MM.1S (cell line): ENCODE measurements at regions not wholly inside any gene's neighbourhood (a gene's known extent, or its start where the extent isn't known, plus 50 kb on each side); places are given as distances from the start of the nearest gene placed in this dataset.

Experiments
- DNase-seq: peaks from one replicate; pipeline ENCODE4 v3.0.0-alpha.2; 2015
- H2AFZ ChIP-seq: fragments of 300-600 bp; sonication (generic); 2 replicates; pipeline ENCODE4 v1.6.0; 2016; ENCODE audit warnings: antibody characterized with exemption, low read length
- H3F3A ChIP-seq: fragments of 300-600 bp; sonication (generic); 2 replicates; pipeline ENCODE4 v1.6.1; 2016; ENCODE audit warnings: mild to moderate bottlenecking, antibody characterized with exemption, low read length, moderate library complexity, mixed read lengths; ENCODE audit not compliant: insufficient read depth
- H3K27ac ChIP-seq: fragments of 300-600 bp; sonication (generic); 2 replicates; pipeline ENCODE4 v1.5.1; 2016; ENCODE audit warnings: mild to moderate bottlenecking, low read length
- H3K27me3 ChIP-seq: fragments of 300-600 bp; sonication (generic); replicated peaks from 2 replicates; pipeline ENCODE4 v1.6.0; 2016; ENCODE audit warnings: low read length; ENCODE audit not compliant: insufficient read depth
- H3K36me3 ChIP-seq: fragments of 300-600 bp; sonication (generic); replicated peaks from 2 replicates; pipeline ENCODE4 v1.6.1; 2016; ENCODE audit warnings: mild to moderate bottlenecking, low read length, mixed read lengths; ENCODE audit not compliant: insufficient read depth
- H3K4me1 ChIP-seq: fragments of 300-600 bp; sonication (generic); 2 replicates; pipeline ENCODE4 v1.6.1; 2016; ENCODE audit warnings: low read length, mixed read lengths
- H3K4me2 ChIP-seq: fragments of 300-600 bp; sonication (generic); 2 replicates; pipeline ENCODE4 v1.6.0; 2016; ENCODE audit warnings: low read depth, low read length
- H3K4me3 ChIP-seq: fragments of 300-600 bp; sonication (generic); 2 replicates; pipeline ENCODE4 v1.5.1; 2016; ENCODE audit warnings: low read length, mixed read lengths
- H3K79me2 ChIP-seq: fragments of 300-600 bp; sonication (generic); 2 replicates; pipeline ENCODE4 v1.6.1; 2016; ENCODE audit warnings: mixed run types, low read length, mixed read lengths
- H3K9ac ChIP-seq: fragments of 300-600 bp; sonication (generic); 2 replicates; pipeline ENCODE4 v1.6.1; 2016; ENCODE audit warnings: low read length, mixed read lengths
- H3K9me2 ChIP-seq: fragments of 300-600 bp; sonication (generic); replicated peaks from 2 replicates; pipeline ENCODE4 v1.6.1; 2016; ENCODE audit warnings: mild to moderate bottlenecking, low read length, mixed read lengths; ENCODE audit not compliant: insufficient read depth
- H3K9me3 ChIP-seq: fragments of 300-600 bp; sonication (generic); replicated peaks from 2 replicates; pipeline ENCODE4 v1.6.1; 2016; ENCODE audit warnings: mild to moderate bottlenecking, low read length, mixed read lengths; ENCODE audit not compliant: insufficient read depth
- H4K20me1 ChIP-seq: fragments of 300-600 bp; sonication (generic); 2 replicates; pipeline ENCODE4 v1.6.1; 2016; ENCODE audit warnings: mild to moderate bottlenecking, low read length, moderate library complexity, mixed read lengths; ENCODE audit not compliant: insufficient read depth
- EZH2 ChIP-seq: fragments of 300-600 bp; sonication (generic); optimal IDR thresholded peaks from 2 replicates; pipeline ENCODE3; 2017; ENCODE audit warnings: low read depth, mild to moderate bottlenecking, antibody characterized with exemption, low read length, mixed read lengths
- EZH2phosphoT487 ChIP-seq: fragments of 300-600 bp; sonication (generic); IDR thresholded peaks from 2 replicates; pipeline ENCODE4 v1.6.1; 2018; ENCODE audit warnings: antibody characterized with exemption, low read length
- TF ChIP-seq, protein P1 (sequence below): fragments of 300-600 bp; sonication (generic); IDR thresholded peaks from 2 replicates; pipeline ENCODE4 v1.5.1; 2016; ENCODE audit warnings: antibody characterized with exemption, low read length, mixed read lengths

DNA sequence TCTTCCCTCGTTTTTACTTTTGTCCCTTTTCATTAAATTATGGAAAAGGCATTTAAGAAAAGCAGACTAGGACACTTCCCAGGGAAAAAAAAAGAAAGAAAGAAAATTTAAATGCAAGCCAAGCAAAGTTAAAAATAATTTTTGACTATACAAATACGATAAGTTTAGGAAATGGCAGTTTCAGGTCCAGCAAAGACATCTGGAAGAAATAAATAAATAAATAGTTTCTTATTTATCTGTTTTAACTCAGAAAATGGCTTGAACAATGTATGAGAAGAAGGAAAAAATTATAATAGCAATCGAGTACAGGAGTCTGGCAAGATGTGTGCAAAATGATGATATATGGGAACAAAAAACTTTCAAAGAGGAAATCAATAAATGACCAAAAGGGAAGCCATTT is 114.6 kb upstream of the NCKAP5 start:
- Histone ChIP-seq H3K36me3 (no peaks in the 10 kb centered on the region), H3K4me3 (no peak overlapping the region), H3K4me1 (no peaks in the 10 kb centered on the region), H3K9me2 (no peaks in the 10 kb centered on the region), H3K9ac (no peak overlapping the region), H3K27ac (no peak overlapping the region), H3K4me2 (no peak overlapping the region), H3F3A (no peaks in the 10 kb centered on the region), H3K79me2 (no peaks in the 10 kb centered on the region), H3K9me3 (no peaks in the 10 kb centered on the region), H4K20me1 (no peaks in the 10 kb centered on the region), H3K27me3 (no peaks in the 10 kb centered on the region), H2AFZ (no peak overlapping the region)
- TF ChIP-seq, protein P1, sequence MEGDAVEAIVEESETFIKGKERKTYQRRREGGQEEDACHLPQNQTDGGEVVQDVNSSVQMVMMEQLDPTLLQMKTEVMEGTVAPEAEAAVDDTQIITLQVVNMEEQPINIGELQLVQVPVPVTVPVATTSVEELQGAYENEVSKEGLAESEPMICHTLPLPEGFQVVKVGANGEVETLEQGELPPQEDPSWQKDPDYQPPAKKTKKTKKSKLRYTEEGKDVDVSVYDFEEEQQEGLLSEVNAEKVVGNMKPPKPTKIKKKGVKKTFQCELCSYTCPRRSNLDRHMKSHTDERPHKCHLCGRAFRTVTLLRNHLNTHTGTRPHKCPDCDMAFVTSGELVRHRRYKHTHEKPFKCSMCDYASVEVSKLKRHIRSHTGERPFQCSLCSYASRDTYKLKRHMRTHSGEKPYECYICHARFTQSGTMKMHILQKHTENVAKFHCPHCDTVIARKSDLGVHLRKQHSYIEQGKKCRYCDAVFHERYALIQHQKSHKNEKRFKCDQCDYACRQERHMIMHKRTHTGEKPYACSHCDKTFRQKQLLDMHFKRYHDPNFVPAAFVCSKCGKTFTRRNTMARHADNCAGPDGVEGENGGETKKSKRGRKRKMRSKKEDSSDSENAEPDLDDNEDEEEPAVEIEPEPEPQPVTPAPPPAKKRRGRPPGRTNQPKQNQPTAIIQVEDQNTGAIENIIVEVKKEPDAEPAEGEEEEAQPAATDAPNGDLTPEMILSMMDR = no peak
- TF ChIP-seq EZH2 (no peak), EZH2phosphoT487 (no peak)
- DNase-seq = no peak

DNA sequence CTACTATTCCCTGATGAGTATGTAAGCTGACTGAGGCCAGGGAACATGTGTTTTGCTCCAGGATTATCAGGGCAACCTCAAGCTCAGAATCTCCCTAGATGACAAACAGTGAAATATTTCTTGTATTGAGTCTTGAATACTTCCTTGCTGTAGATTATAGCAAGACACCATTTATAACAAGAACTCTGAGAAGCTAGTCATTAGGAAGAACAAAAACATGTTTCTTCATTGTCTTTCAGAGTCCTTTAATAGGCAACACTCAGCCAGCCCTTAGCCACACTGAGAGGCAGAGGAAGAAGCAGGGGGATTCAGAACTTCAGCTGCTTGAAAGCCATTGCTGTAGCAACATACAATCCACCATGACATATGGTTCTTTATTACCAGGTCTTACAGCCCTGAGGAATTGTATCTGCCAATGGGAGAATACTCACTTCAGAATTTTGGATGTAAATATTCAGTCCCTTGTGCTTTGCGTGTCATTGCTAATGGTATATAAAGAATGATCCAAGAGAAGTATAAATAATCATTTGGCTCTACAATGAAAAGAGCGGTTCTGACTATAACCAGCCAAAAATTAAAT is 117.5 kb upstream of the NCKAP5 start:
- no peak overlapping the region for H3K9ac ChIP-seq
- TF ChIP-seq, protein P1 = no peak
- no peak for TF ChIP-seq EZH2
- TF ChIP-seq EZH2phosphoT487 = no peak
- H3K79me2 ChIP-seq = no peaks in the 10 kb centered on the region
- H3F3A ChIP-seq = no peaks in the 10 kb centered on the region
- no peak overlapping the region for H3K4me2 ChIP-seq
- DNase-seq = no peak
- H3K9me2 ChIP-seq = no peaks in the 10 kb centered on the region
- no peaks in the 10 kb centered on the region for H3K27me3 ChIP-seq
- no peaks in the 10 kb centered on the region for H4K20me1 ChIP-seq
- H3K9me3 ChIP-seq = no peaks in the 10 kb centered on the region
- H2AFZ ChIP-seq = no peak overlapping the region
- no peaks in the 10 kb centered on the region for H3K36me3 ChIP-seq
- no peak overlapping the region for H3K27ac ChIP-seq
- H3K4me3 ChIP-seq = no peak overlapping the region
- H3K4me1 ChIP-seq = no peaks in the 10 kb centered on the region

DNA sequence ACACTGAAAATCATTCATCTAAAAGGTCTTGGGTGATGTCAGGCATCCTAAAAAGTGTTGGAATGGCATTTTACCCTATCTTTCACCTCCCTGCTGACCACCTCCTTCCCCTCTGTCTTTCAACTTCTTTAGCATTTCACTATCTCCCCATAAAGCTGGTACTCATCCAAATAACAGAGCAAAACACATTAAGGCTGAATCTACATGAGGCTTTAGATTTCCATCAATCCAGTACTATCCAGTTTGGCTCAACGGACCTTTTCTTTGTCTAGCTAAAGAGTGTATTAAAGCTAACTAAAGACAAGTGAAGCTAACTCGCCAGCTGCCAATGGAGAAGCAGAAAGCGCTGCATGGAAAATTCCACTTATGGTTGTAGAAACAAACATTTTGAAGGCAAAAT is 122.5 kb upstream of the NCKAP5 start:
- Histone ChIP-seq H3K79me2 (no peaks in the 10 kb centered on the region), H3K4me1 (no peaks in the 10 kb centered on the region), H3K27me3 (no peaks in the 10 kb centered on the region), H3K9ac (no peak overlapping the region), H3K27ac (no peak overlapping the region), H3K9me3 (no peaks in the 10 kb centered on the region), H3K36me3 (no peaks in the 10 kb centered on the region), H3F3A (no peaks in the 10 kb centered on the region), H3K4me3 (no peak overlapping the region), H3K4me2 (no peak overlapping the region), H4K20me1 (no peaks in the 10 kb centered on the region), H2AFZ (no peak overlapping the region), H3K9me2 (no peaks in the 10 kb centered on the region)
- no peak for TF ChIP-seq EZH2
- DNase-seq = no peak

DNA sequence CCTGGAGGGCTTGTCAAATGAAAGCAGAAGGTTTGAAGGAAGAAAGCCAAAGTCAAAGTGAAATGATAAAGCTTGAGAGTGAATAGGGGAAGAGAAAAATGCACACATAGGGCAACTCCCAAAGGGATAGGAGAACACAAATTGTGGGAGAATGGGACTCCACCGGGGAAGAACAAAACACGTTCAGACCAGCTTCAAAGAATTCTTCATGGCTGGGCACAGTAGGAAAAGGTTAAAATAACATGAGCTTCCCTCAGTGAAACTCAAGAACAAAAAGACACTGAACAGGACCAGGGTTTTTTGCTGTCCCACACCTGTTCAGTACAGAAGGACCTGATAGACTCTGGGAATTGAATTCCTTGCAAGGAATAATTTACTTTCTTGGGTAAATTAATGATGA is 123.1 kb upstream of the NCKAP5 start:
- no peaks in the 10 kb centered on the region for H3K9me2 ChIP-seq
- H3K27ac ChIP-seq = no peak overlapping the region
- no peaks in the 10 kb centered on the region for H3K36me3 ChIP-seq
- DNase-seq = no peak
- H3K79me2 ChIP-seq = no peaks in the 10 kb centered on the region
- H3K4me1 ChIP-seq = no peaks in the 10 kb centered on the region
- no peaks in the 10 kb centered on the region for H3F3A ChIP-seq
- H2AFZ ChIP-seq = no peak overlapping the region
- no peak overlapping the region for H3K9ac ChIP-seq
- no peak overlapping the region for H3K4me2 ChIP-seq
- H3K9me3 ChIP-seq = no peaks in the 10 kb centered on the region
- TF ChIP-seq EZH2phosphoT487 = no peak
- TF ChIP-seq EZH2 = no peak
- TF ChIP-seq, protein P1 = no peak
- no peaks in the 10 kb centered on the region for H3K27me3 ChIP-seq
- H3K4me3 ChIP-seq = no peak overlapping the region
- no peaks in the 10 kb centered on the region for H4K20me1 ChIP-seq
